AG08396 (cell line): ENCODE measurements at regions not wholly inside any gene's neighbourhood (a gene's known extent, or its start where the extent isn't known, plus 50 kb on each side); places are given as distances from the start of the nearest gene placed in this dataset.
"Not testable (repeated sequence)": the region's sequence is repeated elsewhere in the genome, so short reads cannot be mapped to it uniquely, and the experiment has no call there.

Experiments
- DNase-seq: peaks from one replicate; pipeline ENCODE4 v3.0.0; 2012; ENCODE audit warnings: low spot score, mixed read lengths

GRCh38 chr16:48105976-48106375, 49.8 kb downstream of the ABCC12 start:
- no peak for DNase-seq

GRCh38 chr16:48105456-48105855, 50.3 kb downstream of the ABCC12 start:
- no peak for DNase-seq

DNA sequence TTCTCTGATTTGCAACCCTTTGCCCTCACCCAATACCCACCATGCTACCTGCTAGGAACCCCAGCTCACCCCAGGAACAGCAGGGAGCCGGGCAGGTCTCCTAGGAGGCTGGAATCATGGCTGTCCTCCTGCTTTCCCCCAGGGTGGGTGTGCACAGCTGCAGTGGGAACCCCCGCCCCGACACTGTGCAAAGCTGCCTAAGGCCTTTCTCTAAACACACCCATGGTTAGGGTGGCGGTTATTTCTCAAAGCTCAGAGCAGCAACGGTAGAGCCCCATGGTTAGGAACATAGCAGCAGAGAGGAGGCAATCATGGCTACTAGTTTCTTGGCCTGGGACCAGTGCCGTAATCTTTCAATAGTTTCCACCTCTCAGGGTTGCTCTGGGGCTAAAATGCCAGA, 52.2 kb downstream of the ABCC12 start:
- DNase-seq: no peak

- DNase-seq: no peak
Observed at GRCh38 chr16:48102083-48103008, 53.4 kb downstream of the ABCC12 start.

DNA sequence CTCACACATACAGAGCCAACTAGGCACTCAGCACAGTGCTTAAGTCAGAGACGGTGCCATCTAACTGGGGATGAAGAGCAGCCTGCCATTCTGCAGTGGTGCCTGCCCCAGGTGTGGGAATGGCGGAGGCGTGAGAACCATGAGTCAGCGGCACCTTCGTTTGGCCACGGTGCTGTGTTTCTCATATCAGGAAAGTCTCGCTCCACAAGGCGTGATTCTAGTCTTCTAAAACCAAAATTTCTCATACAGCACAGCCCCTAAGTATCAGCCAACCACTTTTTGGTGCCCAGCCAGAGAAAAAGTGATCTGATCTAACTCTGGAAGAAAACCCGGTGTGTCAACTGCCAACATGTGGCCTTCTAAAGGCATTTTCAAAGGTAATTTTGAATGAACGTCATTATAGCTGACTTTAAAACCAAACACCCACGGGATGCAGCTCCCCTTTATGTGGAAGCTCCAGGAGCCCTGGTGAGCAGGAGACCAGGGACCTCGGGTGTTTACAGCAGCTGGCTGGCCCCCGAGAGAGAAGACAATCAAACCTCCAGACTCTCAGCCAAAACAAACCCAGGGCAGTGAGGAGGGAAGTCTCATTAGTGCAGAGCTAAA, 54.6 kb downstream of the ABCC12 start:
- DNase-seq: no peak

- no peak for DNase-seq
Observed at GRCh38 chr16:48099455-48099854, 56.3 kb downstream of the ABCC12 start.

DNA sequence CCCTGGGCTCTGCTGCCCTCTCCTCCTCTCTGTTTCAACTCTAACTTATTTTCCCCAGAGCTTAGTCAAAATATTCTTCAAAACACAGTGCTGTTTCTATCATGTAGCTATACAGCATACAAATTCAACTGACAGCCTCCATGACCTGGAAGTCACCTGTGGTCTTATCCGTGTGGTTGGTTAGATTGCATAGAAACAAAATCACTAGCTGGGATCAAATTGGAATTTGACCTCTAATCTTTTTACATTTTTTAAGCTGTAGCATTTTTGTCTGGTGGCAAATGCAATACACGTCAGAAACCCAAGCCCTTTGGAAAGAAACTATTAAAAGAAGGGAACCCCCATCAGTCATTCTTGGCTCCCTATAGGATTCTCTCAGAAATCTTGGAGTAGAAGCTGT, 57.3 kb downstream of the ABCC12 start:
- DNase-seq: no peak

DNA sequence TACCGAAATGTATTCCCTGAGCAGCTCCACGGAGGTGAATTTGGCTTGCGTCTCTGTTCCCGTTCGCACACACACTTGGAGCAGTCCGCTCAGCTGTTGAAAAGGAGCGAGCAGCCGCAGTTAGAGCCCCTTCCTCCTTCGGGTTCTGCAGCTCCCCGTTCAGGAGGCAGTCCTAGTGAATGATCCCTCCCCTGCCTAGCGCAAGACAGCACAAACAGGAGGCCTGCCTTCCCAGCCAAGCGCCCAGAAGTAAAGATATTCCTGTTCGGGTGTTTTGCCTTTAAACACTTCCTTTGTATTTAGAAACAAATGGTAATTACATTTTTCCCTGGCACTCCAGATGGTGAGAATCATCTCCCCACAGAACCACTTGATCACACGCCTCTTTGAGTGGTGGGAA, 64.7 kb downstream of the ABCC12 start:
- DNase-seq: no peak

DNA sequence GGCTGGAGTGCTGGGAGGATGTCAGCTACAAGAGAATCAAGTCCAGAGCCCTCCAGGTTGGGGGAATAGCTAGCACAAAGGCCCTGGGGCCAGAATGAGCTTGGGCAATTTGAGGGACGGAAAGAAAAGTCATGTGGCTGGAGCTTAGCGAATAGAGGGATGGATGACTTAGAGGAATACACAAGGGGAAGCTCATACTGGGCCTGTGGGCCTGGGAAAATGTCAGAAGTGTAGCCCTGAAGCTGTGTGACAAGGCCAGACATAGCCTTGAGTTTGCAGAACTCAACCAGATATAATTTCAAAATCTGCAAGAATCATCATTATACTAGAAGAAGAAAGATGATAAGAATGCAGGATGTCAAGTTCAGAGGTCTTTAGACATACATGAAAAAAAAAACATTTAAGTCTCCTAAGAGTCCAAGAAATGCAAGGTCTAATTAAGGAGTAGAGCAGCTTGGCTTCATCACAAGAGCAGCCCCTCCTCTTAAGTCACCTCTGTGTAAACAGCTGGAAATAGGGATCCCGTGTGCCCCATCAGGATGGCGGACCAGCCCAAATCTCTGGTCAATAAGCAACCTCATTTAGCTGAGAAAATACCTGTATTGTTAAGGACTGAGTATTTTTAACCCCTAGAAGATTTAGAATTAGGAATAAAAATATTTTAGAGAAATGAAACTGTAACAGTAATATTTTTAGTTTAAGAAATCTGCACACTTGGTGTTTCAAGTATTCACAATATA, 66.6 kb downstream of the ABCC12 start:
- no peak for DNase-seq

DNA sequence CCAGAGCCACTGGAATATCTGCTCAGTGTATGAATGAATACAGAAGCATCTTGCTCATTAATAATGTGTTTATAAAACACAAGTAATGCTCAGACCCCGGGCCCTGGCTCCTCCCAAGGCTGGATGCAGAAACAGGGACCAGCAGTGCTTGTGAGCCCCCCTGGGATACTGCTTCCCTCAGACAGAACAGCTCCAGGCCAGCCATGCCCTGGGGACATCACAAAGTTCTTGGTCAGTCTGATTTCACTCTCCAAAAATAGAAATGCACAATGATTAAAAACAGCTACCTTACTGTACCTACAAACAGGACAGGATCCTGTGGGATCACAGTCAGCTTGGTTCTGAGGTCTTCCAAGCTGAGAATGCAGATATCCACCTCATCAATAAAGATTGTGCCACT, 68.2 kb downstream of the ABCC12 start:
- DNase-seq: no peak

- no peak for DNase-seq
Observed at GRCh38 chr16:48086422-48086821, 69.4 kb downstream of the ABCC12 start.

GRCh38 chr16:48085729-48086128, 70.1 kb downstream of the ABCC12 start:
- DNase-seq: no peak

- DNase-seq: no peak
Observed at GRCh38 chr16:48084826-48085225, 71.0 kb downstream of the ABCC12 start.

GRCh38 chr16:48082516-48082915, 73.3 kb downstream of the ABCC12 start:
- DNase-seq: no peak

DNA sequence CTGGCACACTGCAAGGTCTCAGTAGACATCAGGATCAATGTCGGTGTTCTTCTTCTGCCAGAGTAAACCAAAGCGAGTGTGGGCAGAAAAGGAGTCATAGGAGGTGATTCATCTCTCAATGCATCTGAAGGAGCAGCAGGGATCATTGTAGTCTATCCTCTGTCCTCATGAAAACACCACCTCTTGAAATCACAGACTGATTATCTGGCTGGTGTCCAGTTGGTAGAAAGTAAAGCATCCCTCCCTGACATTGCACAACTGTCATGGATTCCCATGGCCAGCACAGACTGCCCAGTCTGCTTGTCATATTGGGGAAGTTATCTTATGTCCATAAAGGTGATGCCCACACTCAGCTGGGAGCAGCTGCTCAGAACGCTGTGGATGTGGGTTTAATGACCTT, 74.1 kb downstream of the ABCC12 start:
- peak; percentile 46 for DNase-seq

DNA sequence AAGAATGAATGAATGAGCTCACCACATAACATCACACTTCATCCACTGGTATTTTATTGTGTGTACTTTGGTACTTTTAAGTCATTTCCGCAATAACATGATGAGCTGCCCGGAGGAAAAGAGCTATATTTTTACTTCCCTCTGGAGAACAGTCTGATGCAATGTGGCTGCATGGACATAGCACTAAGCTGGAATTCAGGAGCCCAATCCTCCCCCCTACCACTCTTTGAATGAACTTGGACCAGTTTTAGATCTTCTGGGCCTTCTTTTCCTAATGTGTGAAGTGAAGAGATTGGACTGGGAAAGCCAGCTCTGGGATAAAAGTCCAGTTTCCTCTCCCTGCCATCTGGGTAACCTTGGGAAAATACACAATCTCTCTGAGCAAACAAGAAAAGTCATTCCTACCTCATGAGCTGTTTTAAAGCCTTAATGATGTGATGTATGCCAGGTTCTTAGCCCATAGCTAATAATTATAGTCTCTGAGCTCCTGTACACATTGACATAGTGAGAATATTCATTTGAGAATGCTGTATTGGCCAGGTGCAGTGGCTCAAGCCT, 79.3 kb downstream of the ABCC12 start:
- DNase-seq: no peak

DNA sequence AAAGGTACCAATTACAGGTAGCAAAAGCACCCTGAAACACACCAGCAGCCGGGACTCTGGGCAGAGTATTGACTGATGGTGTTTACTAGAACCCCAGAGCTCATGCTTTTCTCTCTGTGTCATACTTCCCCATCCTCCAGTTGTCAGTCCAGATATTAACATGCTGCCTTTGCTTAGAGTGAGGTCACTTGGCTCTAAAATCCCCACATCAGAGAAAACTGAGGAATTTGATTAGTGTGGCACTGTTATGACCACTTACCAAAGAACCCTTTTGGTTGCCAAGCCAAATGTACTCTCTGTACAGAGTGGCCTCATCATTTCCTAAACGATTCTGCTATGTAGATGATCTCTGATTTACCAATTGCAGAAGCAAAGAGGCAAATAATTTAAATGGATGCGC, 80.4 kb downstream of the ABCC12 start:
- DNase-seq: peak; percentile 34

- no peak for DNase-seq
Observed at GRCh38 chr16:48067388-48067787, 88.4 kb downstream of the ABCC12 start.

DNA sequence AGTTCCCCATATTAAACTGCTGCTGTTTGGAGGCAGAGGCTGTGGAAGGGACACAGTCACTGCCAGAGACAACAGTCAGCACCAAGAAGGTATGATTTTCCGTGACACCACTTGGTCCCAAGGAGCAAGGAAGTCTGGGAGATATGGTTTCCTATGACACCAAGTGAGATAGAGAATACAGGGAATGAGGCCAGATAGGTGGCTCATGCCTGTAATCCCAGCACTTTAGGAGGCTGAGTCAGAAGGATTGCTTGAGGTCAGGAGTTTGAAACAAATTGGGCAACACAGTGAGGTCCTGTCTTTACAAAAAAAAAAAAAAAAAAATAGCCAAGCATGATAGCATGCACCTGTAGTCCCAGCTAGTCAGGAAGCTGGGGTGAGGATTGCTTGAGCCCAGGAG, 90.8 kb downstream of the ABCC12 start:
- no peak for DNase-seq

GRCh38 chr16:48062681-48063080, 93.1 kb downstream of the ABCC12 start:
- no peak for DNase-seq

DNA sequence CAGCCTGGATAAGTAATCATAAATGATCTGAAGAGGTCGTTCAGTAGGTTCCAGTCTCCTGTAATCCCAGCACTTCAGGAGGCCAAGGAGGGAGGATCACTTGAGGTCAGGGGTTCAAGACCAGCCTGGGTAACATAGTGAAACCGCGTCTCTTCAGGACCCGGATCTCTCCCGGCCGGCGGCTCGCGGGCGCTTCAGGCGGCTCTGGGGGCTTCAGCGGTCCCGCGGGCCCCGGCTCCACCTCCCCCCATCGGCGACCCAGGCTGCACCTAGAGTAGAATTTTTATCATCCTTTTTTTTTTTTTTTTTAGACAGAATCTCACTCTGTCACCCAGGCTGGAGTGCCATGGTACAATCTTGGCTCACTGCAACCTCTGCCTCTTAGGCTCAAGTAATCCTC, 95.9 kb downstream of the ABCC12 start:
- DNase-seq: no peak

DNA sequence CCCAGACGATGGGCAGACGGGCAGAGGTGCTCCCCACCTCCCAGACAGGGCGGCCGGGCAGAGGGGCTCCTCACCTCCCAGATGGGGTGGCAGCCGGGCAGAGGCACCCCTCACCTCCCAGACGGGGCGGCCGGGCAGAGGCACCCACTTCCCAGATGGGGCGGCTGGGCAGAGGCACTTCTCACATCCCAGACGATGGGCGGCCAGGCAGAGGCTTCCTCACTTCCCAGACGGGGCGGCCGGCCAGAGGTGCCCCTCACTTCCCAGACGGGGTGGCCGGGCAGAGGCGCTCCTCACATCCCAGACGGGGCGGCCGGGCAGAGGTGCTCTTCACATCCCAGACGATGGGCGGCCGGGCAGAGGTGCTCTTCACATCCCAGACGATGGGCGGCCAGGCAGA, 96.6 kb downstream of the ABCC12 start:
- DNase-seq: not testable (repeated sequence)

- no peak for DNase-seq
Observed at GRCh38 chr16:48057048-48057447, 98.7 kb downstream of the ABCC12 start.
